ENCODE measurements at regions not wholly inside any gene's neighbourhood (a gene's known extent, or its start where the extent isn't known, plus 50 kb on each side); places are given as distances from the start of the nearest gene placed in this dataset.

DNA sequence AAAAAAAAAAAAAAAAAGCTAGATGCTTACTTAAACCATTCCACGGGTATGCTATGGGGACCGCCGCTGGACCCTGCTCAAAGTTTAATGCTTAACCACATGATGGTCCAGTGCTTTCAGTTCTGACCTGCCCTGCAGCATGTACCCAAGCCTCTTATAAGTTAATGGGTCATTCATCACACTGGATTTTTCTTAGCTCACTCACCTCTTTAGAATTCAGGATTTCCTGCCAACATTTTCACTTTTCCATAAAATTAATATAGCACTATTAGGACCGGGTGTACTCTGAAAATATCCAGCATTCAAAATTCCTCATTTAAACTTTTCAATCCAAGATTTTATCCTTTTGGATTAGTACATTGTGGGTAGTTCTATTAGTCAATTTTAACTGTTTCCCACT is 140.8 kb downstream of the ALDH8A1 start:
- intact Hi-C loops (cut with micrococcal nuclease) (no loop called here), in situ Hi-C loops (cut with MboI) (no loop called here)
- Histone ChIP-seq H3K36me3 (ENCODE audit: control insufficient read depth, insufficient read depth, low read length) (no peaks in the 10 kb centered on the region), H3K9me1 (ENCODE audit: control insufficient read depth, insufficient read depth, low read length) (no peaks in the 10 kb centered on the region), H3K27me3 (ENCODE audit: control insufficient read depth in 2 of 2, insufficient read depth in 2 of 2, low read length in 2 of 2) (peaks cover 2 to 15% of the 10 kb centered on the region in 2 experiments; a peak in 3 of 5 replicates), H3K9me3 (replicated peaks; ENCODE audit: control insufficient read depth, insufficient read depth, low read depth, low read length) (no peaks in the 10 kb centered on the region), H3K9ac (ENCODE audit: insufficient read depth in 1 of 2, low read depth in 2 of 2, low read length in 2 of 2) (no peak overlapping the region), H3K79me2 (ENCODE audit: control insufficient read depth, insufficient read depth, low read length) (no peaks in the 10 kb centered on the region), H3K4me2 (ENCODE audit: insufficient read depth, low read length) (no peak overlapping the region), H3K4me3 (no peak overlapping the region), H3K4me1 (replicated peaks in 1 of 2; ENCODE audit: control insufficient read depth in 2 of 2, insufficient read depth in 2 of 2, low read length in 2 of 2) (no peaks in the 10 kb centered on the region), H4K20me1 (replicated peaks; ENCODE audit: control insufficient read depth, insufficient read depth, low read length) (no peaks in the 10 kb centered on the region), H2AFZ (ENCODE audit: low read depth, low read length) (no peak overlapping the region), H3K27ac (ENCODE audit: extremely low read depth, low read depth, low read length) (no peak overlapping the region)
- no peak for FAIRE-seq
- no peak for DNase-seq (ENCODE audit: extremely low read depth in 1 of 4, low spot score in 3 of 4)
- BruUV-seq (replicated peaks), result no TSS peak
- TF ChIP-seq, protein P1, sequence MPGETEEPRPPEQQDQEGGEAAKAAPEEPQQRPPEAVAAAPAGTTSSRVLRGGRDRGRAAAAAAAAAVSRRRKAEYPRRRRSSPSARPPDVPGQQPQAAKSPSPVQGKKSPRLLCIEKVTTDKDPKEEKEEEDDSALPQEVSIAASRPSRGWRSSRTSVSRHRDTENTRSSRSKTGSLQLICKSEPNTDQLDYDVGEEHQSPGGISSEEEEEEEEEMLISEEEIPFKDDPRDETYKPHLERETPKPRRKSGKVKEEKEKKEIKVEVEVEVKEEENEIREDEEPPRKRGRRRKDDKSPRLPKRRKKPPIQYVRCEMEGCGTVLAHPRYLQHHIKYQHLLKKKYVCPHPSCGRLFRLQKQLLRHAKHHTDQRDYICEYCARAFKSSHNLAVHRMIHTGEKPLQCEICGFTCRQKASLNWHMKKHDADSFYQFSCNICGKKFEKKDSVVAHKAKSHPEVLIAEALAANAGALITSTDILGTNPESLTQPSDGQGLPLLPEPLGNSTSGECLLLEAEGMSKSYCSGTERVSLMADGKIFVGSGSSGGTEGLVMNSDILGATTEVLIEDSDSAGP (CRISPR knock-in tag; IDR thresholded peaks at IDR 0.05), result no peak
- TF ChIP-seq CREBBP (IDR thresholded peaks at IDR 0.05; ENCODE audit: low read depth, low read length), result no peak
- no peak for TF ChIP-seq ESRRA (IDR thresholded peaks at IDR 0.05; ENCODE audit: borderline replicate concordance, low read depth)
- TF ChIP-seq NFIX (CRISPR knock-in tag; IDR thresholded peaks at IDR 0.05; ENCODE audit: low read depth), result no peak
- TF ChIP-seq HSF4 (CRISPR knock-in tag; IDR thresholded peaks at IDR 0.05; ENCODE audit: borderline replicate concordance), result no peak
- TF ChIP-seq ESRRB (CRISPR knock-in tag; IDR thresholded peaks at IDR 0.05; ENCODE audit: borderline replicate concordance), result no peak
- TF ChIP-seq, protein P2, sequence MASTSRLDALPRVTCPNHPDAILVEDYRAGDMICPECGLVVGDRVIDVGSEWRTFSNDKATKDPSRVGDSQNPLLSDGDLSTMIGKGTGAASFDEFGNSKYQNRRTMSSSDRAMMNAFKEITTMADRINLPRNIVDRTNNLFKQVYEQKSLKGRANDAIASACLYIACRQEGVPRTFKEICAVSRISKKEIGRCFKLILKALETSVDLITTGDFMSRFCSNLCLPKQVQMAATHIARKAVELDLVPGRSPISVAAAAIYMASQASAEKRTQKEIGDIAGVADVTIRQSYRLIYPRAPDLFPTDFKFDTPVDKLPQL (IDR thresholded peaks at IDR 0.05; ENCODE audit: extremely low read depth, insufficient read length), result no peak
- TF ChIP-seq ZNF561 (CRISPR knock-in tag; conservative IDR thresholded peaks at IDR 0.05), result no peak
- no peak for TF ChIP-seq POLR3A (IDR thresholded peaks at IDR 0.05; ENCODE audit: borderline replicate concordance, extremely low read depth, insufficient read depth, insufficient read length)
- TF ChIP-seq ELF1 (tag; IDR thresholded peaks at IDR 0.05), result no peak
- TF ChIP-seq NFE2 (IDR thresholded peaks at IDR 0.05; ENCODE audit: low read depth), result no peak
- TF ChIP-seq, protein P3, sequence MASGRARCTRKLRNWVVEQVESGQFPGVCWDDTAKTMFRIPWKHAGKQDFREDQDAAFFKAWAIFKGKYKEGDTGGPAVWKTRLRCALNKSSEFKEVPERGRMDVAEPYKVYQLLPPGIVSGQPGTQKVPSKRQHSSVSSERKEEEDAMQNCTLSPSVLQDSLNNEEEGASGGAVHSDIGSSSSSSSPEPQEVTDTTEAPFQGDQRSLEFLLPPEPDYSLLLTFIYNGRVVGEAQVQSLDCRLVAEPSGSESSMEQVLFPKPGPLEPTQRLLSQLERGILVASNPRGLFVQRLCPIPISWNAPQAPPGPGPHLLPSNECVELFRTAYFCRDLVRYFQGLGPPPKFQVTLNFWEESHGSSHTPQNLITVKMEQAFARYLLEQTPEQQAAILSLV (tag; IDR thresholded peaks at IDR 0.05), result no peak
- no peak for TF ChIP-seq POLR2A (conservative IDR thresholded peaks at IDR 0.05)
- no peak for TF ChIP-seq TOE1 (IDR thresholded peaks at IDR 0.05; ENCODE audit: borderline replicate concordance)
- no peak for TF ChIP-seq TOE1 (CRISPR knock-in tag; IDR thresholded peaks at IDR 0.05; ENCODE audit: borderline replicate concordance, low read depth)
- ChIA-PET CTCF (ENCODE audit: low intra/inter-chr PET ratio) (no interaction called here), POLR2A (no interaction called here)
- 3% methylated on average over 4 of the region's 4 CpGs for WGBS (ENCODE audit: insufficient coverage, low coverage, missing lambda C conversion rate)
- ATAC-seq, result no peak
